ENCODE measurements at regions not wholly inside any gene's neighbourhood (a gene's known extent, or its start where the extent isn't known, plus 50 kb on each side); places are given as distances from the start of the nearest gene placed in this dataset.
"Not testable (repeated sequence)": the region's sequence is repeated elsewhere in the genome, so short reads cannot be mapped to it uniquely, and the experiment has no call there.

GRCh38 chr7:56697058-56697457 lies 435.2 kb downstream of the ZNF479 start:
- not testable (repeated sequence) for DNase-seq

- DNase-seq, result no peak
These were observed 445.9 kb downstream of the ZNF479 start for GRCh38 chr7:56686276-56686859.

GRCh38 chr7:56639173-56639746 lies 493.0 kb downstream of the ZNF479 start:
- no peak for DNase-seq

- no peak for DNase-seq
These were observed 493.7 kb upstream of the NUPR2 start for GRCh38 chr7:56609852-56610355.

GRCh38 chr7:56605146-56605545 lies 488.9 kb upstream of the NUPR2 start:
- DNase-seq, result no peak

GRCh38 chr7:56578612-56579011 lies 462.4 kb upstream of the NUPR2 start:
- DNase-seq, result no peak

- no peak for DNase-seq
These were observed 454.8 kb upstream of the NUPR2 start for GRCh38 chr7:56570968-56571367.

GRCh38 chr7:56538541-56539429 lies 422.6 kb upstream of the NUPR2 start:
- DNase-seq, result no peak

GRCh38 chr7:56537952-56538351 lies 421.7 kb upstream of the NUPR2 start:
- DNase-seq, result no peak

- no peak for DNase-seq
These were observed 421.3 kb upstream of the NUPR2 start for GRCh38 chr7:56537477-56537876.

GRCh38 chr7:56495165-56495564 lies 378.9 kb upstream of the NUPR2 start:
- DNase-seq, result no peak

- DNase-seq, result no peak
These were observed 377.7 kb upstream of the NUPR2 start for GRCh38 chr7:56493704-56494450.

GRCh38 chr7:56493196-56493595 lies 377.0 kb upstream of the NUPR2 start:
- no peak for DNase-seq

GRCh38 chr7:56491636-56492425 lies 375.6 kb upstream of the NUPR2 start:
- DNase-seq, result no peak

GRCh38 chr7:56483861-56484550 lies 367.8 kb upstream of the NUPR2 start:
- DNase-seq, result no peak

- DNase-seq, result no peak
These were observed 366.9 kb upstream of the NUPR2 start for GRCh38 chr7:56483153-56483552.

GRCh38 chr7:56479748-56480147 lies 363.5 kb upstream of the NUPR2 start:
- no peak for DNase-seq

- no peak for DNase-seq
These were observed 362.9 kb upstream of the NUPR2 start for GRCh38 chr7:56479136-56479535.

- DNase-seq, result no peak
These were observed 358.1 kb upstream of the NUPR2 start for GRCh38 chr7:56474271-56474670.

GRCh38 chr7:56471811-56472210 lies 355.6 kb upstream of the NUPR2 start:
- no peak for DNase-seq
